ENCODE measurements at regions not wholly inside any gene's neighbourhood (a gene's known extent, or its start where the extent isn't known, plus 50 kb on each side); places are given as distances from the start of the nearest gene placed in this dataset.

- no peaks in the 10 kb centered on the region for H3K27me3 ChIP-seq
- H3K4me3 ChIP-seq = no peak overlapping the region
- Mint-ChIP-seq H3K9me3 (peaks cover 2% of the 10 kb centered on the region), H3K27ac (peak overlapping the region; percentile 5), H3K4me1 (peaks cover 21% of the 10 kb centered on the region), H3K4me3 (peak overlapping the region; percentile 21), H3K36me3 (no peaks in the 10 kb centered on the region), H3K27me3 (ENCODE audit: insufficient read depth, low read depth) (peaks cover 4% of the 10 kb centered on the region)
- H3K9me3 ChIP-seq (ENCODE audit: low read depth) = no peaks in the 10 kb centered on the region
- H3K36me3 ChIP-seq = no peaks in the 10 kb centered on the region
- no peaks in the 10 kb centered on the region for H3K4me1 ChIP-seq
- no peaks in the 10 kb centered on the region for H3F3A ChIP-seq (ENCODE audit: low read depth)
- H4K20me1 ChIP-seq (ENCODE audit: low read depth) = no peaks in the 10 kb centered on the region
- H2AFZ ChIP-seq (replicated peaks) = no peak overlapping the region
- no peak overlapping the region for H3K4me2 ChIP-seq
- H3K79me2 ChIP-seq (ENCODE audit: low read depth) = no peaks in the 10 kb centered on the region
- H3K27ac ChIP-seq = no peak overlapping the region
- TF ChIP-seq CTCF (IDR thresholded peaks at IDR 0.05) (no peak), EZH2phosphoT487 (IDR thresholded peaks at IDR 0.05) (no peak), EZH2 (IDR thresholded peaks at IDR 0.05) (no peak)
- no peak overlapping the region for H3K9ac ChIP-seq
- no peak for DNase-seq (ENCODE audit: low spot score)
These were observed 265.9 kb downstream of the ZEB1 start for GRCh38 chr10:31584876-31585275.

DNA sequence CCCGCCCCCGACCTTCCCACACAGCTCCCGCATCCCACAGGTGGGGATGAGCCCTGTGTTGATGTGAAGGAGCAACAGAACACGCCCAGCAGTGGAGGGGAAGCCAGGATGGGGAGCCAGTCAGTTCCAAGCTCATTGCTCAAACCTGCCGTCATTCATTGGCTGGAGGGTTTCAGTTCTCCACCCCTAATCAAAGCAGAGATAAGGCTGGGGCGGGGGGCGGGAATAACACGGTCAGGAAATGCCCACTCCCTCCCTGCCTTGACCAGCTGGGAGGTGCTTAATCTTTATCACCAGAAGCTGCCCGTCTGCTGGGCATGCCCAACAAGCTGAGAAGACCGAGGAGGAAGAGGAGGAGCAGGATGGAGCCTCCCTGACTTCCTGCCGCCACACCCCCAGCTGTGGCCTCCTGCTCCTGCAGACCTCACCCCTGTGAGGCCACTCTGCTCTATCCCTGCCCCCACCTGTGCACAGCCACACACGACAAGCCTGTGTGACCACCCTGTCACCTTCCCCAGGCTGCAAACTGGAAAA is 265.1 kb downstream of the ZEB1 start:
- TF ChIP-seq EZH2 (IDR thresholded peaks at IDR 0.05) (no peak), EZH2phosphoT487 (IDR thresholded peaks at IDR 0.05) (no peak), CTCF (IDR thresholded peaks at IDR 0.05) (no peak)
- no peaks in the 10 kb centered on the region for H3K9me3 ChIP-seq (ENCODE audit: low read depth)
- no peaks in the 10 kb centered on the region for H3K36me3 ChIP-seq
- no peaks in the 10 kb centered on the region for H3K27me3 ChIP-seq
- Mint-ChIP-seq H3K4me3 (no peak overlapping the region), H3K9me3 (peaks cover 2% of the 10 kb centered on the region), H3K4me1 (peaks cover 21% of the 10 kb centered on the region), H3K27ac (no peak overlapping the region), H3K36me3 (no peaks in the 10 kb centered on the region), H3K27me3 (ENCODE audit: insufficient read depth, low read depth) (peaks cover 4% of the 10 kb centered on the region)
- H2AFZ ChIP-seq (replicated peaks) = peak overlapping the region; percentile 17
- no peak overlapping the region for H3K4me3 ChIP-seq
- no peaks in the 10 kb centered on the region for H4K20me1 ChIP-seq (ENCODE audit: low read depth)
- DNase-seq (ENCODE audit: low spot score) = no peak
- no peak overlapping the region for H3K27ac ChIP-seq
- H3K9ac ChIP-seq = no peak overlapping the region
- H3K79me2 ChIP-seq (ENCODE audit: low read depth) = no peaks in the 10 kb centered on the region
- H3F3A ChIP-seq (ENCODE audit: low read depth) = no peaks in the 10 kb centered on the region
- no peak overlapping the region for H3K4me2 ChIP-seq
- no peaks in the 10 kb centered on the region for H3K4me1 ChIP-seq

DNA sequence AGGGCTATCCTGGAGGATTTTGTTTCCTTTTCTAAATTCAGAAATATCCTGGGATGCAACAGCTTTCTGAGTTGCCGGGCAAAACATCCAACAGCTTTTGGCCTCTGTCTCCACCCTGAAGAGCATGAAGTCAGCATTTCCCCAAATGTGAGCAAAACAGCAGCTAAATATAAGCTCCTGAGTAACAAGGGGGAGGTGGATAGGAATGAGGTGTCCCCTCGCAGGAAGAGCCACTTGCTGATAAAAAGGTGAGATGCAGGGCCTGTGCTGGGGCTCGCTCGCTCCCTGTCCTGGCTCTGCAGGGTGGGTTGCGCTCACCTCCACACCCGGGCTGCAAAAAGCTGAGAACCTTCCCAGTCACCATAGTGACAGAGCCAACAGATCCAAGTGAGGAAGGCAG is 264.3 kb downstream of the ZEB1 start:
- Histone ChIP-seq H4K20me1 (ENCODE audit: low read depth) (no peaks in the 10 kb centered on the region), H3K4me1 (no peaks in the 10 kb centered on the region), H3K27ac (no peak overlapping the region), H3F3A (ENCODE audit: low read depth) (no peaks in the 10 kb centered on the region), H2AFZ (replicated peaks) (no peak overlapping the region), H3K36me3 (no peaks in the 10 kb centered on the region), H3K9me3 (ENCODE audit: low read depth) (no peaks in the 10 kb centered on the region), H3K27me3 (no peaks in the 10 kb centered on the region), H3K4me3 (no peak overlapping the region), H3K9ac (no peak overlapping the region), H3K4me2 (peak overlapping the region; percentile 27), H3K79me2 (ENCODE audit: low read depth) (no peaks in the 10 kb centered on the region)
- peak overlapping the region; percentile 81 for H3K27ac Mint-ChIP-seq
- TF ChIP-seq EZH2phosphoT487 (IDR thresholded peaks at IDR 0.05) (no peak), CTCF (IDR thresholded peaks at IDR 0.05) (no peak), EZH2 (IDR thresholded peaks at IDR 0.05) (no peak)
- H3K4me1 Mint-ChIP-seq = peaks cover 21% of the 10 kb centered on the region
- H3K9me3 Mint-ChIP-seq = peaks cover 2% of the 10 kb centered on the region
- no peak for DNase-seq (ENCODE audit: low spot score)
- no peak overlapping the region for H3K4me3 Mint-ChIP-seq
- no peaks in the 10 kb centered on the region for H3K36me3 Mint-ChIP-seq
- peaks cover 8% of the 10 kb centered on the region for H3K27me3 Mint-ChIP-seq (ENCODE audit: insufficient read depth, low read depth)
